ENCODE measurements at regions not wholly inside any gene's neighbourhood (a gene's known extent, or its start where the extent isn't known, plus 50 kb on each side); places are given as distances from the start of the nearest gene placed in this dataset.
A peak's percentile ranks its signal among the peaks of the same experiment; 100 is the strongest.
"Not testable (repeated sequence)": the region's sequence is repeated elsewhere in the genome, so short reads cannot be mapped to it uniquely, and the experiment has no call there.

DNA sequence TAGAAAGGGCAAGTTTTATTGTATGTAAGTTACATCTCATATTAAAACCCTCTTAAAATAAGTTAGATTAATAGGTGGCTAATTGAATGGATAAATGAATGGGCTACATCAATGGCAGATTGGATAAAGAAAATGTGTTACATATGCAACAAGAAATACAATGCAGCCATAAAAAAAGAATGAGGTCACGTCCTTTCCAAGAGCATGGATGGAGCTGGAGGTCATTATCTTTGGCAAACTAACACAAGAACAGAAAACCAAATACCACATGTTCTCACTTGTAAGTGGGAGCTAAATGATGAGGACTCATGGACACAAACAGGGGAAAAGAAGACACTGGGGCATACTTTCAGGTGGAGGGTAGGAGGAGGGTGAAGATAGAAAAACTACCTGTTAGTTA lies 182.2 kb upstream of the GNAI1 start:
- DNase-seq: no peak

DNA sequence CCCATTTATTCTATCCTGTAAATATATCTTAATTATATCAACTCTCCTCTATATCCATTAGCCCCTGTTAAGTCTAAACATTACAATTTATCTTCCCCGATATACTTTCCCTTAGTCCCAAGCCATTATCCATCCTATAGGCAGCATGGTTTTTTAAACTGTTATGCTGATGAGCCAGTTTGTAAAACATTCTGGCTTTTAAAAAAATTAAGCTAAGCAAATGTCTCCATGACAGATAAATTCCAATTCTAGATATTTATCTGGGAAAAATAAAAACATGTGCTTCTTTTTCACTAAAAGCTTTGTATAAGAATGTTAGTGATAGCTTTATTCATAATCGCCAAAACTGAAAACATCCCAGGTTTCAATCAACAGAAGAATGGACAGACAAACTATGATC lies 183.2 kb upstream of the GNAI1 start:
- no peak for DNase-seq

DNA sequence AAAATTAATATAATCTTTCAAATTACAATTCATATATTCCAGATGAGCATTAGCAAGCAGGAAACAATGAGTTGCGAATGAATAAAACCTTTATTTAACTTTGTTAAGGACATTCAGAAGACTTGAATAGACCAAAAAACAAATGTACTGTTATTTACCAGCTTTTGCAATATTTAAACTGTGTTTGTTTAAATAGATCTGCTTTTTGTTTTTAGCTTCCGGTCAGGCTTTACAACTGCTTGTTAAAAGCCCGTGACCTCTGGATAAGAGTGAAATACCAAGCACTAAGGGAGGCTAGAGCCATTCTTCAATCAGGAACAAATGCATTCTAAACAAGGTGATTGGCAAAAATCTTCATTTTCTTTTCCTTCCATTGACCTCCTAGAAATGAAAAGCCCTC lies 184.9 kb upstream of the GNAI1 start:
- DNase-seq: no peak

DNA sequence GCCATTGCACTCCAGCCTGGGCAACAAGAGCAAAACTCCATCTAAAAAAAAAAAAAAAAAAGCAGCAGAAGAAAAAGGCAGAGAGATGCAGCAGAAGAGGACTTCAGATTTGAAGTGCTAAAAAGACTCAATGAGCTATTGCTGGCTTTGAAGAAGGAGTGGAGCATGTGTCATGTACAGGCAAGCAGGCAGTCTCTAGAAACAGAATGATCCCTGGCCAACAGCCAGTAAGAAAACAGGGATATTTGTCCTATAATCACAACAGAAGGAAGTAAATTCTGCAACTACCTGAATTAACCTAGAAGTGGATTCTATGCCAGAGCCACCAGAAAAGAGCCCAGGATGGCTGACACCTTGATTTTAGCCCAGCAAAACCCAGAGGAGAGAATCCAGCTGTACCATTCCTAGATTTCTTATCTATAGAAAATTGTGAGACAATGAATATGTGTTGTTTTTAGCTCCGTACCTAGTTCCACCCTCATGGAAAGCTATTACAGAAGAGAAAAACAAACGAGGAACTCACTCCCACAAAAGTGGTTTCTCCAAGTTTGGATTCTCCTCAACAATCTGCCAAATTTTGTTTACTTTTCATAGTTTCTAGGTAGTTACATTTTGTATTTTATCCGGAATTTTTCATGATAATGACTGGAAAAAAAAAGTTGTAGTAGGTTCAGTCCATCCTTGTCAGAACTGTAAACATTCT lies 198.2 kb upstream of the GNAI1 start:
- DNase-seq: no peak

DNA sequence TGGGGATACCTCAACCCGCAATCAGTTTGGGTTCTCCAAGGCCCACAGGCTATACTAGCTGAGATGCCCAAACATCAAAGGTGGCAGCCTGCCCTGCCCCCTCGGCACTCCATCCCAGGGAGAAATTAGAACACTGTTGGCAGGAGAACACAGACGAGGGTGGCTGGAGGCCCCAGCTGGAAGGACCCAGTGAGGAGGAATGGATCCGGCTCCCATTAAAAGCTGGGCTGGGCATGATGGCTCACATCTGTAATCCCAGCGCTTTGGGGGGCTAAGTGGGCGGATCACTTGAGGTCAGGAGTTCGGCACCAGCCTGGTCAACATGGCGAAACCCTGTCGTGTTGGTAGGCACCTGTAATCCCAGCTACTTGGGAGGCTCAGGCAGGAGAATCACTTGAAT lies 199.9 kb upstream of the GNAI1 start:
- DNase-seq: no peak

DNA sequence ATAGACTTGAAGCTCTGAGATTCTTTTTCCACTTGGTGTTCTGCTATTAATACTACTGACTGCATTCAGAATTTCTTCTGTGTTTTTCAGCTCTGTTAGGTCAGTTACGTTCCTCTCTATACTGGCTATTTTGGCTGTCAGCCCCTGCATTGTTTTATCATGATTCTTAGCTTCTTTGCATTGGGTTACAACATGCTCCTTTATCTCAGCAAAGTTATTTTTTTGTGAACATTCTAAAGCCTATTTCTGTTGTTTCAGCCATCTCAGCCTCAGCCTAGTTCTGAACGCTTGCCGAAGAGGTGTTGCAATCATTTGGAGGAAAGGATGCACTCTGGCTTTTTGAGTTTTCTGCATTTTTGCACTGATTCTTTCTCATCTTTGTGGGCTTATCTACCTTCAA lies 201.5 kb upstream of the GNAI1 start:
- no peak for DNase-seq

DNA sequence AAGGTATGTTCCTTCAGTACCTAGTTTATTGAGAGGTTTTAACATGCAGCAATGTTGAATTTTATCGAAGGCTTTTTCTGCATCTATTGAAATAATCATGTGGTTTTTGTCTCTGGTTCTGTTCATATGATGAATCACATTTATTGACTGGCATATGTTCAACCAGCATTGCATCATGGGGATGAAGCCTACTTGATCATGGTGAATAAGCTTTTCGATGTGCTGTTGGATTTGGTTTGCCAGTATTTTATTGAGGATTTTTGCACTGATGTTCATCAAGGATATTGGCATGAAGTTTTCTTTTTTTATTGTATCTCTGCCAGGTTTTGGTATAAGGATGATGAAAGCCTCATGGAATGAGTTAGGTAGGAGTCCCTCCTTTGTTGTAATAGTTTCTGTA lies 204.0 kb upstream of the GNAI1 start:
- no peak for DNase-seq

DNA sequence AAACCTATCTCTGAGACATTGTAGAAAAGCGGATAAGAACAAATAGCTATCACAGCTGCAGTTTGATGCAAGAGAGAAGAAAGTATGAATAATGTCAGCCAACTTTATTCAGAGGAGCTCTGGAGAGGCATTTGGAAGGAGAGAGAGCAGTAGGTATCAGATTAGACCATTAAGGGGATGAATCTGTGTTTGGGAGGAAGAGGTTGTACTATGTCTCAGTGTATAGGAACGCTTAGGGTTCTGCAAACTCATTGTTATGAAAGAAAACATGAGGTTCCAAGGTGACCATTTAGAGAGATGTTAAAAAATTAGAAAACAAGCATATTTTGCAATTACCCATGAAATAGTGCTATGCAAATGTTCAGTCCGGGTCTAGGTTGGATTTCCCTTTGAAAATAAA lies 207.5 kb upstream of the GNAI1 start:
- DNase-seq: no peak

DNA sequence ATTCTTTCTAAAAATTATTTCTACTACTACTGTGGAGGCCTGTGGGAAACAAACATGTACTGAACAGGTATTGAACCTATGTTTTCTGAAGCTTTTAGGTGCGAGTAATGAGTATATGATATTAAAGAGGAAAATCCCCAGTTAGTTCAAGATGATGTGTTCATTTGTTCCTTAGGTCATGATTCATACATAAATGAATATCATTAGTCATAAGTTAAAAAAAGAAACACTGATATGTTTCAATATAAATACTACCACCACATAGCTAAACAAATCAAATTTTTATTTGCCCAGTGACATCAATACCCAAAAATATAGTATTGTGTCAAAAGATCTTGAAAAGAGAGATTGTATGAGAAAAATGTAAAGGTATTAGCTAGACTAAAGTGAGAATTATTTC lies 210.7 kb upstream of the GNAI1 start:
- DNase-seq: no peak

DNA sequence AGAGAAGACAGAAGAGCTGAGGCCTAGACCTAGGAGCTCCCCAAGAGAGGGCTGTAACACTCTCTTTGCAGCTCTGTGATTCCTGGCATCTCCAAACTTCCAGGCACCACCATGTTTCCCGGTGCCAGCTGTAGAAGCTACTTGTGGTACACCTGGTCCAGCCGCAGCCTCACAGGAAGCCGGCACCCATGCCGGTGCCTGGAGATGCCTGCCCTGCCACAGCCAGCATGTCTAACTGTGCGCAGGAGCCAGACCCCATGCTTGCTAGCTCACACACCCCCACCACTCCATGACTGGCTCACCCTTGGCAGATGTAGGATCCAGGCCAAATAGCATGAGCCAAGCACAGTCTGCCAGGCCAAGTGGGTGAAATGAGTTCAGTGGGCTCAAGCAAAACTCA lies 211.7 kb upstream of the GNAI1 start:
- DNase-seq: no peak

DNA sequence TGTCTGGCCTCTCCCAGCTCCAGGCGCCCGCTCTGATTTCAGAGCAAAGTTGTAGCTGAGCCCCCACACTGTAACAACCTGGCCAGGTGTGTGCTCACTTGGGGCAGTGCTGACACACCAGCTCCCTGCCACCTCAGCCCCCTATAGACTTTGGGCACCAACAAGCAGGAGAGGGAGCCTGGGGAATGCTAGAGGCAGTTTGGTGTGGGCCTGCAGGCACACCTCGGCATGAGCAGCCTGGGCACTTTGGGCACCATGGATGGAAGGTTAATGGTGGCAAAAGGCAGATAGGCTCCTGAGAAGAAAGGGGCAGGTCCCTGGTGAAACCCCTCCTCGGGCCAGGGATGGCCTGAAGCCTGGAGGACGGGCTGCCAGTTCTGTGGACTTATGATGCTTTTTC lies 212.7 kb upstream of the GNAI1 start:
- DNase-seq: no peak

DNA sequence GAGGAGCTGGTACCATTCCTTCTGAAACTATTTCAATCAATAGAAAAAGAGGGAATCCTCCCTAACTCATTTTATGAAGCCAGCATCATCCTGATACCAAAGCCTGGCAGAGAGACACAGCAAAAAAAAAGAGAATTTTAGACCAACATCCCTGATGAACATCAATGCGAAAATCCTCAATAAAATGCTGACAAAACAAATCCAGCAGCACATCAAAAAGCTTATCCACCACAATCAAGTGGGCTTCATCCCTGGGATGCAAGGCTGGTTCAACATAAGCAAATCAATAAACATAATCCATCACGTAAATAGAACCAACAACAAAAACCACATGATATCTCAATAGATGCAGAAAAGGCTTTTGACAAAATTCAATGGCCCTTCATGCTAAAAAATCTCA lies 216.0 kb upstream of the GNAI1 start:
- not testable (repeated sequence) for DNase-seq

DNA sequence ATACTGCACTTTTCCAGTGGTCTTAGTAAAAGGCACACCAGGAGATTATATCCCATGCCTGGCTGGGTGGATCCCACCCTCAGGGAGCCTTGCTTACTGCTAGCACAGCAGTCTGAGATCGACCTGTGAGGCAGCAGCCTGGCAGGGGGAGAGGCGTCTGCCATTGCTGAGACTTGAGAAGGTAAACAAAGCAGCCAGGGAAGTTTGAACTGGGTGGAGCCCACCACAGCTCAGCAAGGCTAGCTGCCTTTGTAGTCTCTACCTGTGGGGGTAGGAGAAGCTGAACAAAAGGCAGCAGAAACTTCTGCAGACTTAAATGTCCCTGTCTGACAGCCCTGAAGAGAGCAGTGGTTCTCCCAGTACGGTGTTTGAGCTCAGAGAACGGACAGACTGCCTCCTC lies 219.3 kb upstream of the GNAI1 start:
- DNase-seq: not testable (repeated sequence)

DNA sequence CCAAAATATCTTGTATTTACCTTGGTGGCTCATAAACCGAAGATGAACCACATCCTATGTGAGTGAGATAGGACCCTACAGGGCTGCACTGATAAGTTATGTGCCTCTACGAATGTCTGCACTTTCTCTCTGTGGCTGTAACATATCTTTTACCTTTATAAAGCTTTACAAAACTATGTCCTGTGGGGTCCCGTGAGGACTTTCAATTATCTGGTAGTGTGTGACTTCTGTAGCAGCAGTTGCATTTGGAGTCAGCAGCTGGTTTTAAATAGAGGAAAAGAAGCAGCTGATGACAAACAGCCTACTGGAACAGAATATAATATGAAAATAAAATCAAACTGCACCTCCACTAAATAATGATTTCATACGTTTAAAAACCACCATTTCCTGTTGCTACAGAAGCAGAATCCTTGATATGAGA lies 222.4 kb upstream of the GNAI1 start:
- no peak for DNase-seq

DNA sequence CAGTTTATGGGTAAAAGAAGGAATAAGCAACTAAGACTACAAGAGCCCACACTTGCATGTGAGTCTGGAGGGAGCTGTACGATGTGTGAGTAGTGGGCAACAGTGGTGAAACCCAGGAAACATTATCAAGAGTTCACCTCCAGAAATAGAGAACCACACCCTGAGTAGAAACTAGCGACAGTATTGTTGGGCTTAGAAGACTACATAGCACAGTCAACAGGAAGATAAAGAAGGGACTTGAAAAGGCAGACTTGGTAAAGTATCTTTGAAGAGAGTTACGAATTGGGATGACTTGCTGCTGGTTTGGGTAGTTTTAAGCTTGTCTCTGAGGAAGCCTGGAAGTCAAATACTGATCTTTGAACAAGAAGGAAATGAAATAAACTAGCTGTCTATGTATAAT lies 223.2 kb upstream of the GNAI1 start:
- DNase-seq: no peak

DNA sequence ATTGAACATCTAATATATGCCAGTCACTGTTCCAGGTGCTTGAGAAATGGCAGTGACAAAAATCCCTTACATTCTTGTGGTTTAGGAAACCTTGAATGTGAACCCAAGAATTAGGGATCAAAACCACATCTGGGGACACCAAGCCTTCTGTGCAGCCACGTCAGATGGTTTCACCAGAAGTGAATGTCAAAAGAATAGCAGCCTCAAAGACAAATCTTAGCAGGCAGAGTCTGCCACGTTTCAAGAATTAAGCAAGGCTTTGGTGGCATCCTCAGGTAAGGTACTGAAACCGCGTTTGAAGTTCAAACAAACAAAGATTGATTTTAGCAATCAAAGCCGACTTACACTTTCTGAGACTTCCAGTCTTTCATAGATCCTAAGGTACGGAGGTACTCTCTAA lies 225.5 kb upstream of the GNAI1 start:
- DNase-seq: no peak

DNA sequence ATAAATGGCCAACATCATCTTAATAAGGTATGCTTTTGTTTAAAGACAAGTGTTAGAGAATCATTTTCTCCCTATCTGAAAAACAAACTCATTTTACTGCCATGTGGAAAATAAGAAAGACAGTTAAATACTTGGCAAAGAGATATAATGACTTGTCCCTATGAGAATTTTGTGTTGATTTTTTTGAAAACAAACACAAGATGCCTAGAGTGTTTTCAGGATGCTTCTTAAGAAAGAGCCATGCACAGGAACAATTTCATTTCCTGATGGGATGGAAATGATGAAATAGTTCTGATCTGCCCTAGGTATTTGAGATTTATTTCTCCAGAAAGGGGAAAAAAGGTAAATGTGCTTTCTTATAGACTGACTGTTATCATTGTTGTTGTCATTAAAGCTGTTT lies 237.5 kb upstream of the GNAI1 start:
- DNase-seq: no peak

DNA sequence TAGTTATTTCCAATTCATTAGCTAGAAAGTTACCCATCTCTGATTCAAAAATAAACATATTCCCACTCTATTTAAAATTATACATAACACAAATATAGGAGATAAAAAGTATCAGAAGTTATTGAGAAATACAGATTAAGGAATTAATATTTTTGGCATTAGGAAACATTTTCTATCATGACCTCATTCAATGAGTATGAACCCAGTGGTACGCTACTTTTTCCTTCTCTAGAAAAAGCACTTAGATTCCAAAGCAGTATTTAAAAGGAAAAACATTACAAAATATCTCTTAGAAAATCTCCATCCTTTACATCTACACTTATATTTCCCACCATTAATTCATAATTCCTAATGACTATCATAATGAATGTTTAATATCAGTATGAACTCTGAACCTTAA lies 240.6 kb upstream of the GNAI1 start:
- DNase-seq: no peak

DNA sequence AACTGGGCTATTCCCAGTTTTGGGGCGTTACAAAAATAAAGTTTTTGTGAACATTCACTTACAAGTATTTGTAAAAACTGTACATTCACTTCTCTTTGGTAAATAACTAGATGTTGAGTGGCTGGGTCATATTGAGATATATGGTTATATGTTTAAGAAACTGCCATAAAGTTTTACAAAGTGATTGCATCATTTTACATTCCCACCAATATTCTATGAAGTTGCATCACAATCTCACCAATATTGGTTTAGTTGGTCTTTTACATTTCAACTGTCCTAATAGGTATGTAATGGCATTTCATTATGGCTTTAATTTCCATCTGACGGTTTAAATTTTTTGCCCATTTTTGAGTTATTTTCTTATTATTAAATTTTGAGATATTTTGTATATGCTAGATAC lies 251.7 kb upstream of the GNAI1 start:
- no peak for DNase-seq

DNA sequence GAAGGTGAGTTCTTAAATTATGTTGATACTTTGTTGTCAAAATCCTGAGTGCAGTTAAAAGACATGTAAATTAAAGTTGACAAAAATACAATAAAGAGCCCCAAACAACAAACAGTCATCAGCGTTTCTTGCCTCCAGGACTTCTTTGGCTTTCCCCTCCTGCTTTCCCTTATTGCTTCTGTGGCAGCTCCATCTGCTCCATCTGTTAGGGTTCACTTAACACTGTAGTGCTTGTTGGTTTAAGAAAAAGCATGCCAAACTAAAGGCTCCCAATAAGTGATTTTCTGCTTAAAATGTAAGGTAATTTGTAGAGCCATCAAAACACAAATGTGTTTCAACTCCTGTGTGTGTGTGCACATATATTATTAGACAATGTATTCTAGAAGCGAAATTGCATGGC lies 254.3 kb upstream of the GNAI1 start:
- DNase-seq: peak in 1 of 2 donors; percentile 6

DNA sequence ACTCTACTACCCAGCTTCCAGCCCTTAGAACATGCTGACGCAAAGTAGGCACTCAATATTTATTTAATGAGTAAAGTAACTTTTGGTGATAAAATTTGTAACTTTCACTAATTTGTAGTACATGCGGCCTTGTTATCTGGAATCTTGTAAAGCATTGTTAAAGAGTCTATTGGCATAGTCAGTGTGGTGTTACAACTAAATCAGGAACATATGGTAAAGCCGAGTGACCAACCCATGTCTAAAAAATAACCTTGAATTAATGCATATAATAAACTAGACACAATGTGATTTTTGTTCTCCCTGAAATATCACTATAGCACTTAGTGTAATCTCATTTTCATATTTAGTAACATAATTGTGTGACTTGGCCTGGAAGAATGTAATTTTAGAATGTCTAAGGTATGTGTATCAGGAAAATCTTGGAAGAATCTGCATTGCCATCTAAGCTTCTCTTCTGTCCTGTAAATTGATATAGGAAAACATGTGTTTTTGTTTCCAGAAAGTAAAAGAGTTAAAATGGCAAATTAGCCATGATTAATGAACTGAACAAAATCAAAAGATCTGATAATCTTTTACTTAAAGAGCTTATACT lies 256.7 kb upstream of the GNAI1 start:
- no peak for DNase-seq

DNA sequence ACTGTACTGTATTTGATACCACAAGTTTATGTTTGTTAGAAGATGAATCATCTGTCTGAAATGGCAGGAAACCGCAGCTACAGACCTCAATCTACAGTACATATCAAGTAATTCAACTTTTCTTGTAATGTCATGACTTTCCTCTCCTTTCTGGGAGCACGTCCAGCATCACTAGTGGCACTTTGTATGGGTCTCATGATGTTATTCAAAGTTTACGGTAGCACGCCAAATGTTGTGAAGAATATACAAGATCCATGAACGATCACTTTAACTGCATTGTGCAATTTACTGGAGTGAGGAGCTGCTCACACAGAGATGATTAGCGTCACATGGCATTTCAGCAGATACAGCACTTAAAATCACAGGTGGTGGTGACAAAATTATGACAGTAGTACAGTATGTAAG lies 257.8 kb upstream of the GNAI1 start:
- no peak for DNase-seq

DNA sequence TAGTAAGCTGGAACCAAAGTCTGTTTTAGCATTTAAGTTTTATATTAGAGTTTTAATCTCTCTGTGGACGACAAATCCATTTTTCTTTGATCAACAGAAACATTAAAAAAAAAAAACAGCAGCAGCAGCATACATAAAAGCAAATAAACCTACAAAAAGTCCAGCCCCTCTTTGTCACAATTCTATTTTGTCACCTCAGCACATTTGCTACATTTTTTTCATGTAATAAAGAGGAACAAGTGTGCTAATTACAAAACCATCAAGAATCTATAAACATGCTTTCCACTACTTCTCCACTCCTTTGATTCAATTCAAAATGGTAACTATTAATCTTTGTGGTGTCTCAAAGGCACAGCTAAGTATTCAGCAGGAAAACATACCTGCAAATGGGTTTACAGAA lies 259.8 kb upstream of the GNAI1 start:
- no peak for DNase-seq

DNA sequence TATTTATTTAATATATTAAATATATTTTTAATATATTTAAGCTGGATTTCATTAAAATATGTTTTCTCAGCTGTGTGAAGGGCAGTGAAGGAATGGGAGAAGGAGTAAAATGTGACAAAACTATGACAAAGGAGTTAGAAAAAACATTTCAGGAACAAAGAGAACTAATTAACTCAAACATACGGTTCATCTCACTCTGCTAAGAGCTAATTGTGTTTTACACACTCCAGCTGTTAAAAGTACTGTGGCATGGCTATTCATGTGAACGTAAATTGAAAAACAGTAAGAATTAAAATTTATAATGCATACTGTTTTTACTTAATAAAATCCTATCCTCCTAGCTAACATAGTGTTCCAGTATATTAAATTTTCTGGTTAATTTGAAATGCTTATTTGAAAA lies 262.5 kb upstream of the GNAI1 start:
- DNase-seq: peak in 1 of 2 donors; percentile 9

DNA sequence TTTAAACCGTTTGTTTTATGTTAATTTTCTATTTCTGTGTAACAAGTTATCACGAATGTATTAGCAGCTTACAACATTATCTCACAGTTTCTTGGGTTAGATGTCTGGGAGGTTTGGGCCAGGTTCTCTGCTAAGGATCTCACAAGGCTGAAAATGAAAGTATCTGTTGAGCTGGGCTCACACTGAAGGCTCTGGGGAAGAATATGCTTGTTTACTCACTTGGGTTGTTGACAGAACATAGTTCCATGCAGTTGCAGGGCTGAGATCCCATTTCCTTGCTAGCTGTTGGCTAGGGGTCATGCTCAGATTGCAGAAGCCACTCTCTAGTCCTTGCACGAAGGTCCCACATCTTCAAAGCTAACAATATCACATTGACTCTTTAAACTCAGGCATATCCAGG lies 266.6 kb upstream of the GNAI1 start:
- DNase-seq: no peak
